ENCODE measurements at regions not wholly inside any gene's neighbourhood (a gene's known extent, or its start where the extent isn't known, plus 50 kb on each side); places are given as distances from the start of the nearest gene placed in this dataset.

DNA sequence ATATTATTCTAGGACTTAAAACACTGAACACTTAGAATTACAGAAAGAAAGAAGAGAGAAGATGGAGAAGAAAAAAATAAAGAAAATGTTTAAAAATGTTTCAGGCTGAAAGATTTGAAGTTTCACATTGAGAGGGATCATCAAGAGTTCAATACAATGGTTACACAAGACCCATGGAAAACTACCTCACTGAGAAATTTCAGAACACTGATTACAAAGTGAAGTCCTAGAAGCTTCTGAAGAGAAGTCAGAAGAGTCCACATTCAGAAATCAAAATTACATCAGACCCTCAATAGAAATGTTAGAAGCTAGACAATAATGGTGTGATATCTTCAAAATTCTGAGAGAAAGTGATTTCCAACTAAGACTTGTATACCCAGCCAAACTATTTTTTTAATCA, 196.1 kb downstream of the MACC1 start:
- no peak for TF ChIP-seq POLR2A (IDR thresholded peaks at IDR 0.05; ENCODE audit: low read length)
- no peak for TF ChIP-seq GATA1 (IDR thresholded peaks at IDR 0.05; ENCODE audit: low read depth, low read length)

All from erythroblast (primary cell).